Keratinocyte (primary cell): ENCODE measurements at regions not wholly inside any gene's neighbourhood (a gene's known extent, or its start where the extent isn't known, plus 50 kb on each side); places are given as distances from the start of the nearest gene placed in this dataset.
A peak's percentile ranks its signal among the peaks of the same experiment; 100 is the strongest.
"Not testable (repeated sequence)": the region's sequence is repeated elsewhere in the genome, so short reads cannot be mapped to it uniquely, and the experiment has no call there.

Source experiments
- DNase-seq: peaks from one replicate; pipeline ENCODE4 v3.0.0-alpha.2; 2011; ENCODE audit warnings: low read depth, missing footprints, low spot score
- FAIRE-seq: peaks from 2 replicates; lab custom pipeline; 2011; peaks lifted over from hg19 to GRCh38; lab: Jason Lieb, UNC
- H2AFZ ChIP-seq: 2 replicates; pipeline ENCODE4 v1.6.0; 2012; ENCODE audit warnings: low read length, control low read depth, inconsistent platforms; ENCODE audit not compliant: control insufficient read depth
- H3K27ac ChIP-seq: 2 replicates; pipeline ENCODE4 v1.5.1; 2011; ENCODE audit warnings: low read length; ENCODE audit not compliant: control insufficient read depth, insufficient read depth
- H3K27me3 ChIP-seq: 3 replicates; pipeline ENCODE4 v1.6.0; 2011; ENCODE audit warnings: low read length; ENCODE audit not compliant: control insufficient read depth, insufficient read depth; ENCODE audit errors: extremely low read depth
- H3K36me3 ChIP-seq, 2 experiments: 2 replicates in 1 of 2; 3 replicates in 1 of 2; pipeline ENCODE4 v1.5.1; 2011; ENCODE audit warnings: low read length in 2 of 2, mild to moderate bottlenecking in 1 of 2; ENCODE audit not compliant: control insufficient read depth in 2 of 2, insufficient read depth in 2 of 2; ENCODE audit errors: extremely low read depth in 1 of 2
- H3K4me1 ChIP-seq: 3 replicates; pipeline ENCODE4 v1.5.1; 2011; ENCODE audit warnings: low read length; ENCODE audit not compliant: control insufficient read depth, insufficient read depth; ENCODE audit errors: extremely low read depth
- H3K4me2 ChIP-seq: 3 replicates; pipeline ENCODE4 v1.6.0; 2011; ENCODE audit warnings: low read depth, low read length; ENCODE audit not compliant: control insufficient read depth, insufficient read depth; ENCODE audit errors: extremely low read depth
- H3K4me3 ChIP-seq, 3 experiments: fragments of 200-600 bp in 1 of 3; sonication (generic) in 1 of 3; 2 replicates in 2 of 3; 3 replicates in 1 of 3; pipeline ENCODE4 v1.5.1; 2011 to 2016; ENCODE audit warnings: low read length in 3 of 3, mild to moderate bottlenecking in 3 of 3, control low read depth in 2 of 3, inconsistent platforms in 1 of 3, low read depth in 1 of 3, mixed read lengths in 1 of 3, mixed run types in 1 of 3, moderate library complexity in 1 of 3; ENCODE audit not compliant: control insufficient read depth in 2 of 3, insufficient read depth in 2 of 3; ENCODE audit errors: extremely low read depth in 1 of 3
- H3K79me2 ChIP-seq: 2 replicates; pipeline ENCODE4 v1.6.0; 2012; ENCODE audit warnings: low read length; ENCODE audit not compliant: control insufficient read depth, insufficient read depth
- H3K9ac ChIP-seq: 3 replicates; pipeline ENCODE4 v1.6.0; 2011; ENCODE audit warnings: low read length; ENCODE audit not compliant: control insufficient read depth, insufficient read depth; ENCODE audit errors: extremely low read depth
- H3K9me1 ChIP-seq: 3 replicates; pipeline ENCODE4 v1.6.0; 2011; ENCODE audit warnings: low read length; ENCODE audit not compliant: control insufficient read depth, insufficient read depth; ENCODE audit errors: extremely low read depth
- H3K9me3 ChIP-seq: 2 replicates; pipeline ENCODE4 v1.5.1; 2012; ENCODE audit warnings: low read depth, low read length; ENCODE audit not compliant: control insufficient read depth
- H4K20me1 ChIP-seq: 3 replicates; pipeline ENCODE4 v1.6.0; 2011; ENCODE audit warnings: low read length; ENCODE audit not compliant: control insufficient read depth, insufficient read depth; ENCODE audit errors: extremely low read depth
- CTCF ChIP-seq, 3 experiments: IDR thresholded peaks in 1 of 3; conservative IDR thresholded peaks in 1 of 3; optimal IDR thresholded peaks in 1 of 3; 2 replicates in 2 of 3; 3 replicates in 1 of 3; pipeline versions ENCODE3 to v1.5.1; 2011; ENCODE audit warnings: low read length in 3 of 3, mild to moderate bottlenecking in 3 of 3, moderate library complexity in 2 of 3, control low read depth in 1 of 3, inconsistent platforms in 1 of 3; ENCODE audit not compliant: insufficient read depth in 2 of 3; ENCODE audit errors: extremely low read depth in 1 of 3
- EZH2 ChIP-seq: IDR thresholded peaks from one replicate; pipeline ENCODE4 v1.6.1; 2012; ENCODE audit warnings: inconsistent platforms, mild to moderate bottlenecking, low read length, moderate library complexity
- dilution Hi-C: fragments of 300-500 bp; cut with MboI; formaldehyde crosslinking; loops from one replicate; pipeline ENCODE4 v1.7.0; 2020; ENCODE audit warnings: low sequenced_read_pairs; ENCODE audit not compliant: extremely low pct_ligation_motif_present

GRCh38 chr2:39583781-39584180, 81.9 kb upstream of the TMEM178A start:
- H3K79me2 ChIP-seq = no peaks in the 10 kb centered on the region
- H3K27me3 ChIP-seq = no peaks in the 10 kb centered on the region
- H2AFZ ChIP-seq = no peak overlapping the region
- no peaks in the 10 kb centered on the region for H3K9me3 ChIP-seq
- no peaks in the 10 kb centered on the region for H3K36me3 ChIP-seq
- FAIRE-seq = no peak
- no peaks in the 10 kb centered on the region for H4K20me1 ChIP-seq
- no peak overlapping the region for H3K27ac ChIP-seq
- no peak for DNase-seq
- dilution Hi-C loops = no loop called here
- H3K9ac ChIP-seq = no peak overlapping the region
- peaks cover 10% of the 10 kb centered on the region for H3K4me1 ChIP-seq
- no peaks in the 10 kb centered on the region for H3K9me1 ChIP-seq
- no peak overlapping the region for H3K4me3 ChIP-seq
- no peak overlapping the region for H3K4me2 ChIP-seq
- TF ChIP-seq CTCF (optimal IDR thresholded peaks at IDR 0.05 in 1 of 3, IDR thresholded peaks at IDR 0.05 in 1 of 3, conservative IDR thresholded peaks at IDR 0.05 in 1 of 3; ENCODE audit: extremely low read depth in 1 of 3, insufficient read depth in 2 of 3, low read length in 3 of 3) (no peak), EZH2 (no peak)

GRCh38 chr2:39584283-39584965, 81.3 kb upstream of the TMEM178A start:
- DNase-seq (no peak), FAIRE-seq (peak; percentile 39)
- H3K36me3 ChIP-seq = no peaks in the 10 kb centered on the region
- H3K27ac ChIP-seq = no peak overlapping the region
- no peaks in the 10 kb centered on the region for H3K9me1 ChIP-seq
- dilution Hi-C loops = no loop called here
- no peaks in the 10 kb centered on the region for H3K79me2 ChIP-seq
- no peaks in the 10 kb centered on the region for H4K20me1 ChIP-seq
- peaks cover 10% of the 10 kb centered on the region for H3K4me1 ChIP-seq
- no peak for TF ChIP-seq CTCF (optimal IDR thresholded peaks at IDR 0.05 in 1 of 3, IDR thresholded peaks at IDR 0.05 in 1 of 3, conservative IDR thresholded peaks at IDR 0.05 in 1 of 3; ENCODE audit: extremely low read depth in 1 of 3, insufficient read depth in 2 of 3, low read length in 3 of 3)
- TF ChIP-seq EZH2 = no peak
- H2AFZ ChIP-seq = peak overlapping the region; percentile 23
- no peak overlapping the region for H3K9ac ChIP-seq
- no peak overlapping the region for H3K4me2 ChIP-seq
- no peak overlapping the region for H3K4me3 ChIP-seq
- H3K9me3 ChIP-seq = no peaks in the 10 kb centered on the region
- no peaks in the 10 kb centered on the region for H3K27me3 ChIP-seq

- H2AFZ ChIP-seq, H3K9me1 ChIP-seq, H3K9me3 ChIP-seq, H3K4me2 ChIP-seq, H3K27me3 ChIP-seq, FAIRE-seq, H3K9ac ChIP-seq, dilution Hi-C loops, H3K27ac ChIP-seq, H3K4me3 ChIP-seq, H3K79me2 ChIP-seq, H3K36me3 ChIP-seq, DNase-seq, H4K20me1 ChIP-seq: not testable (repeated sequence)
- peaks cover 10% of the 10 kb centered on the region for H3K4me1 ChIP-seq
These were observed 80.2 kb upstream of the TMEM178A start for GRCh38 chr2:39585531-39585930.
